ENCODE measurements at regions not wholly inside any gene's neighbourhood (a gene's known extent, or its start where the extent isn't known, plus 50 kb on each side); places are given as distances from the start of the nearest gene placed in this dataset.
"Not testable (repeated sequence)": the region's sequence is repeated elsewhere in the genome, so short reads cannot be mapped to it uniquely, and the experiment has no call there.

GRCh38 chr9:63289971-63290370, 1995.0 kb downstream of the FOXD4L5 start:
- TF ChIP-seq CTCF (IDR thresholded peaks at IDR 0.05); POLR2A (IDR thresholded peaks at IDR 0.05; ENCODE audit: low read depth); EP300 (IDR thresholded peaks at IDR 0.05): not testable (repeated sequence)
